IMR-90 (cell line): ENCODE measurements at regions not wholly inside any gene's neighbourhood (a gene's known extent, or its start where the extent isn't known, plus 50 kb on each side); places are given as distances from the start of the nearest gene placed in this dataset.

Experiments
- ATAC-seq: fragments of 200-7000 bp; cut with Tn5 transposase; 2 replicates; pipeline ENCODE4 v1.9.1; 2020; ENCODE audit warnings: low read depth, mild to moderate bottlenecking, moderate library complexity
- BruUV-seq: library from RNA; stranded (reverse); fragments of 400-500 nt; replicated peaks from 2 replicates; lab custom pipeline; 2021; lab: Mats Ljungman, UMichigan
- CTCF ChIA-PET: fragments of 300-600 bp; formaldehyde crosslinking; extraction: SDS; loops from one replicate; lab custom pipeline; 2021; ENCODE audit warnings: antibody characterized with exemption; lab: Yijun Ruan, JAX
- POLR2A ChIA-PET: fragments of 300-600 bp; sonication (Branson Sonifier 250); formaldehyde crosslinking; loops from one replicate; lab custom pipeline; 2022; ENCODE audit warnings: antibody characterized with exemption; ENCODE audit not compliant: unreplicated experiment; lab: Charles Lee
- DNase-seq: peaks from one replicate; pipeline ENCODE4 v3.0.0; 2013
- H2AFZ ChIP-seq: replicated peaks from 2 replicates; pipeline ENCODE3; 2013; ENCODE audit warnings: low read length, mild to moderate bottlenecking; ENCODE audit not compliant: poor library complexity
- H2AK5ac ChIP-seq: 2 replicates; pipeline ENCODE4 v1.6.1; 2013; ENCODE audit warnings: low read depth, low read length, inconsistent platforms
- H2AK9ac ChIP-seq: replicated peaks from 2 replicates; pipeline ENCODE3; 2013; ENCODE audit warnings: mild to moderate bottlenecking, low read depth, low read length, moderate library complexity; ENCODE audit not compliant: poor library complexity
- H2BK120ac ChIP-seq: 2 replicates; pipeline ENCODE4 v1.6.1; 2013; ENCODE audit warnings: low read depth, low read length, inconsistent platforms
- H2BK15ac ChIP-seq: 3 replicates; pipeline ENCODE4 v1.6.1; 2013; ENCODE audit warnings: low read depth, low read length, inconsistent platforms
- H2BK20ac ChIP-seq: 2 replicates; pipeline ENCODE4 v1.6.1; 2013; ENCODE audit warnings: low read depth, mild to moderate bottlenecking, inconsistent platforms, low read length, moderate library complexity
- H2BK5ac ChIP-seq: 2 replicates; pipeline ENCODE4 v1.6.1; 2013; ENCODE audit warnings: mild to moderate bottlenecking, low read depth, low read length, inconsistent platforms; ENCODE audit not compliant: poor library complexity, severe bottlenecking
- H3K14ac ChIP-seq: replicated peaks from 2 replicates; pipeline ENCODE4 v1.6.1; 2013; ENCODE audit warnings: low read depth, low read length, inconsistent platforms
- H3K18ac ChIP-seq: 2 replicates; pipeline ENCODE4 v1.6.1; 2013; ENCODE audit warnings: low read depth, low read length, control low read depth
- H3K23ac ChIP-seq: 2 replicates; pipeline ENCODE4 v1.6.1; 2013; ENCODE audit warnings: low read depth, low read length, inconsistent platforms
- H3K27ac ChIP-seq: 2 replicates; pipeline ENCODE4 v1.5.1; 2013; ENCODE audit warnings: mild to moderate bottlenecking, control low read depth, low read length; ENCODE audit not compliant: insufficient read depth
- H3K27me3 ChIP-seq: 2 replicates; pipeline ENCODE4 v1.6.1; 2013; ENCODE audit warnings: low read length; ENCODE audit not compliant: control insufficient read depth, insufficient read depth
- H3K36me3 ChIP-seq: 2 replicates; pipeline ENCODE4 v1.6.1; 2013; ENCODE audit warnings: low read length, mixed read lengths; ENCODE audit not compliant: control insufficient read depth, insufficient read depth
- H3K4ac ChIP-seq: 2 replicates; pipeline ENCODE4 v1.6.1; 2013; ENCODE audit warnings: low read depth, low read length, inconsistent platforms
- H3K4me1 ChIP-seq: 2 replicates; pipeline ENCODE4 v1.6.1; 2013; ENCODE audit warnings: low read length, mixed read lengths; ENCODE audit not compliant: control insufficient read depth, insufficient read depth
- H3K4me2 ChIP-seq: 2 replicates; pipeline ENCODE4 v1.6.1; 2013; ENCODE audit warnings: low read depth, mild to moderate bottlenecking, control low read depth, low read length, moderate library complexity
- H3K4me3 ChIP-seq: 2 replicates; pipeline ENCODE4 v1.5.1; 2013; ENCODE audit warnings: low read depth, mild to moderate bottlenecking, control low read depth, low read length, moderate library complexity; ENCODE audit not compliant: insufficient read depth
- H3K56ac ChIP-seq: 2 replicates; pipeline ENCODE4 v1.6.1; 2013; ENCODE audit warnings: low read length, inconsistent platforms; ENCODE audit not compliant: insufficient read depth; ENCODE audit errors: extremely low read depth
- H3K79me1 ChIP-seq, 2 experiments: 2 replicates each; pipeline ENCODE4 v1.6.1; 2013; ENCODE audit warnings: low read length in 2 of 2, inconsistent platforms in 1 of 2, low read depth in 1 of 2
- H3K9ac ChIP-seq: 2 replicates; pipeline ENCODE4 v1.6.1; 2013; ENCODE audit warnings: low read depth, low read length, control low read depth
- H3K9me1 ChIP-seq: 2 replicates; pipeline ENCODE4 v1.6.1; 2013; ENCODE audit warnings: low read length, inconsistent platforms; ENCODE audit not compliant: insufficient read depth
- H3K9me3 ChIP-seq: 2 replicates; pipeline ENCODE4 v1.6.1; 2013; ENCODE audit warnings: low read length; ENCODE audit not compliant: control insufficient read depth, insufficient read depth
- H4K20me1 ChIP-seq: 2 replicates; pipeline ENCODE4 v1.6.1; 2013; ENCODE audit warnings: low read length, inconsistent platforms; ENCODE audit not compliant: insufficient read depth
- H4K5ac ChIP-seq: 2 replicates; pipeline ENCODE4 v1.6.1; 2013; ENCODE audit warnings: mild to moderate bottlenecking, low read depth, low read length, control low read depth
- H4K8ac ChIP-seq, 2 experiments: 2 replicates each; pipeline ENCODE4 v1.6.1; 2013; ENCODE audit warnings: low read depth in 2 of 2, low read length in 2 of 2, control low read depth in 1 of 2, inconsistent platforms in 1 of 2
- H4K91ac ChIP-seq: 2 replicates; pipeline ENCODE4 v1.6.1; 2013; ENCODE audit warnings: low read depth, low read length, inconsistent platforms; ENCODE audit not compliant: insufficient read depth
- CEBPB ChIP-seq: IDR thresholded peaks from 2 replicates; pipeline ENCODE4 v1.6.1; 2012; ENCODE audit warnings: low read depth, low read length, improper control_type of control experiment
- CHD1 ChIP-seq: IDR thresholded peaks from 2 replicates; pipeline ENCODE4 v1.6.1; 2012; ENCODE audit warnings: low read depth, low read length, improper control_type of control experiment
- CTCF ChIP-seq: conservative IDR thresholded peaks from 2 replicates; pipeline ENCODE4 v1.5.1; 2012; ENCODE audit warnings: mild to moderate bottlenecking, low read depth, low read length, improper control_type of control experiment
- FOS ChIP-seq: fragments of 150-350 bp; IDR thresholded peaks from 2 replicates; pipeline ENCODE4 v1.6.1; 2016; ENCODE audit warnings: low read depth, low read length
- MAFK ChIP-seq: IDR thresholded peaks from 2 replicates; pipeline ENCODE4 v1.6.1; 2012; ENCODE audit warnings: low read depth, low read length, improper control_type of control experiment
- MAZ ChIP-seq: IDR thresholded peaks from 2 replicates; pipeline ENCODE4 v1.6.1; 2012; ENCODE audit warnings: low read depth, mild to moderate bottlenecking, low read length, improper control_type of control experiment, moderate library complexity, borderline replicate concordance
- MXI1 ChIP-seq: IDR thresholded peaks from 2 replicates; pipeline ENCODE4 v1.6.1; 2012; ENCODE audit warnings: low read depth, mild to moderate bottlenecking, low read length, moderate library complexity, borderline replicate concordance
- POLR2A ChIP-seq: IDR thresholded peaks from 2 replicates; pipeline ENCODE4 v1.6.1; 2012; ENCODE audit warnings: mild to moderate bottlenecking, low read depth, low read length
- RAD21 ChIP-seq: IDR thresholded peaks from 2 replicates; pipeline ENCODE4 v1.6.1; 2012; ENCODE audit warnings: low read length, improper control_type of control experiment
- RCOR1 ChIP-seq: IDR thresholded peaks from 2 replicates; pipeline ENCODE4 v1.6.1; 2012; ENCODE audit warnings: mild to moderate bottlenecking, low read length, improper control_type of control experiment; ENCODE audit not compliant: insufficient replicate concordance
- RFX5 ChIP-seq: IDR thresholded peaks from 2 replicates; pipeline ENCODE4 v1.8.0; 2012; ENCODE audit warnings: low read depth, mild to moderate bottlenecking, low read length, moderate library complexity
- SMC3 ChIP-seq: fragments of 150-350 bp; IDR thresholded peaks from 2 replicates; pipeline ENCODE4 v1.6.1; 2016; ENCODE audit warnings: low read depth, mild to moderate bottlenecking, antibody characterized with exemption, low read length, moderate library complexity
- WGBS, 2 experiments: methylation state at CpG; one replicate each; pipeline versions ENCODE4 v1.1.5 to v1.1.7; 2013; ENCODE audit warnings: missing lambda C conversion rate in 2 of 2; ENCODE audit not compliant: insufficient read length in 1 of 2; ENCODE audit errors: extremely low coverage in 2 of 2; 5-methylcytosine and 5-hydroxymethylcytosine counted together
- dilution Hi-C: fragments of 300-500 bp; cut with HindIII; formaldehyde crosslinking; loops from one replicate; pipeline ENCODE4 v1.14.3; 2018; ENCODE audit warnings: low sequenced_read_pairs; ENCODE audit not compliant: unreplicated experiment
- in situ Hi-C: fragments of 300-500 bp; cut with MboI; formaldehyde crosslinking; loops from 3 replicates; pipeline ENCODE4 v1.14.3; 2019; ENCODE audit warnings: low sequenced_read_pairs, inconsistent platforms, mixed read lengths
- intact Hi-C: fragments of 100-400 bp; cut with micrococcal nuclease; formaldehyde crosslinking; loops from 2 replicates; pipeline ENCODE4 v1.10.0; 2022

- no peak for DNase-seq
- intact Hi-C loops = no loop called here
- H2AK9ac ChIP-seq = no peak overlapping the region
- H3K9me3 ChIP-seq = no peaks in the 10 kb centered on the region
- H2AFZ ChIP-seq = no peak overlapping the region
- no peak overlapping the region for H3K4me2 ChIP-seq
- H3K27ac ChIP-seq = no peak overlapping the region
- TF ChIP-seq FOS = no peak
- TF ChIP-seq CHD1 = no peak
- no peak for TF ChIP-seq CTCF
- TF ChIP-seq RCOR1 = no peak
- TF ChIP-seq MAFK = no peak
- TF ChIP-seq RFX5 = no peak
- TF ChIP-seq CEBPB = no peak
- TF ChIP-seq RAD21 = no peak
- no peak for TF ChIP-seq POLR2A
- no peak for TF ChIP-seq MAZ
- no peak for TF ChIP-seq SMC3
- no peak for TF ChIP-seq MXI1
- WGBS, 2 experiments = no CpG with 5 or more reads among the region's 2 CpGs
- no peak for ATAC-seq
- no peaks in the 10 kb centered on the region for H3K4me1 ChIP-seq
- no peak overlapping the region for H4K91ac ChIP-seq
- dilution Hi-C loops = no loop called here
- H2BK15ac ChIP-seq = no peak overlapping the region
- no peak overlapping the region for H3K9ac ChIP-seq
- H3K56ac ChIP-seq = no peak overlapping the region
- ChIA-PET CTCF (no interaction called here), POLR2A (no interaction called here)
- H4K5ac ChIP-seq = no peak overlapping the region
- H3K23ac ChIP-seq = no peak overlapping the region
- in situ Hi-C loops = no loop called here
- no peak overlapping the region for H4K8ac ChIP-seq
- no peak overlapping the region for H2BK120ac ChIP-seq
- H3K14ac ChIP-seq = no peak overlapping the region
- no peaks in the 10 kb centered on the region for H3K9me1 ChIP-seq
- no peaks in the 10 kb centered on the region for H3K36me3 ChIP-seq
- H2BK5ac ChIP-seq = no peak overlapping the region
- H3K4me3 ChIP-seq = no peak overlapping the region
- H3K27me3 ChIP-seq = peaks cover 10% of the 10 kb centered on the region
- no peak overlapping the region for H3K4ac ChIP-seq
- H3K18ac ChIP-seq = no peak overlapping the region
- H3K79me1 ChIP-seq = no peaks in the 10 kb centered on the region
- BruUV-seq = no TSS peak
- no peaks in the 10 kb centered on the region for H4K20me1 ChIP-seq
- H2BK20ac ChIP-seq = no peak overlapping the region
- H2AK5ac ChIP-seq = no peak overlapping the region
Observed at GRCh38 chr1:113207019-113207418, 134.0 kb downstream of the LRIG2 start.
